ENCODE measurements at regions not wholly inside any gene's neighbourhood (a gene's known extent, or its start where the extent isn't known, plus 50 kb on each side); places are given as distances from the start of the nearest gene placed in this dataset.

DNA sequence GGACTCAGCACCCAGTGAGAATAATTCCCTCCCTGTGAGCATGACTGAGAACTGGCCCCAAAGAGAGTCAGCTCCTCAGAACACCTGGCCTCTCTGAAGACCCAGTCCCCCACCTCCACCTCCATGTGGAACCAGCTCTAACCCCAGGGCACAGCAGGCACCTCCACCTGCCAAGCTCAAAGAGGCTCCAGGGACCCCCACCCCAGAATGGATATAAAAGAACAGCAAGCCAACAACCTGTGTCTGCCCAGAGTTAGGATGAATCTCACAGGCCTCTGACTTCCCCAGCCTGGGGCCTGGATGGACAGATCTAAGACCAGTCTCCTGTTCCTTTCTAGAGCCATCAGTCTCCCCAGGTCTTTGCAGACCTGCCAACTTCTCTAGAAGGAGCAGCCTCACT, 498.5 kb downstream of the EIPR1 start:
- TF ChIP-seq, protein P1, sequence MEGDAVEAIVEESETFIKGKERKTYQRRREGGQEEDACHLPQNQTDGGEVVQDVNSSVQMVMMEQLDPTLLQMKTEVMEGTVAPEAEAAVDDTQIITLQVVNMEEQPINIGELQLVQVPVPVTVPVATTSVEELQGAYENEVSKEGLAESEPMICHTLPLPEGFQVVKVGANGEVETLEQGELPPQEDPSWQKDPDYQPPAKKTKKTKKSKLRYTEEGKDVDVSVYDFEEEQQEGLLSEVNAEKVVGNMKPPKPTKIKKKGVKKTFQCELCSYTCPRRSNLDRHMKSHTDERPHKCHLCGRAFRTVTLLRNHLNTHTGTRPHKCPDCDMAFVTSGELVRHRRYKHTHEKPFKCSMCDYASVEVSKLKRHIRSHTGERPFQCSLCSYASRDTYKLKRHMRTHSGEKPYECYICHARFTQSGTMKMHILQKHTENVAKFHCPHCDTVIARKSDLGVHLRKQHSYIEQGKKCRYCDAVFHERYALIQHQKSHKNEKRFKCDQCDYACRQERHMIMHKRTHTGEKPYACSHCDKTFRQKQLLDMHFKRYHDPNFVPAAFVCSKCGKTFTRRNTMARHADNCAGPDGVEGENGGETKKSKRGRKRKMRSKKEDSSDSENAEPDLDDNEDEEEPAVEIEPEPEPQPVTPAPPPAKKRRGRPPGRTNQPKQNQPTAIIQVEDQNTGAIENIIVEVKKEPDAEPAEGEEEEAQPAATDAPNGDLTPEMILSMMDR (IDR thresholded peaks at IDR 0.05; ENCODE audit: low read depth, low read length, missing input control): no peak
- no peak for TF ChIP-seq JUND (IDR thresholded peaks at IDR 0.05)
- no peak for TF ChIP-seq YY1 (IDR thresholded peaks at IDR 0.05)
- TF ChIP-seq TAF1 (conservative IDR thresholded peaks at IDR 0.05): no peak
- no peak for TF ChIP-seq GABPA (IDR thresholded peaks at IDR 0.05 in 1 of 2, conservative IDR thresholded peaks at IDR 0.05 in 1 of 2)

Measured in liver (tissue), 3 donors.